ENCODE measurements at regions not wholly inside any gene's neighbourhood (a gene's known extent, or its start where the extent isn't known, plus 50 kb on each side); places are given as distances from the start of the nearest gene placed in this dataset.

DNA sequence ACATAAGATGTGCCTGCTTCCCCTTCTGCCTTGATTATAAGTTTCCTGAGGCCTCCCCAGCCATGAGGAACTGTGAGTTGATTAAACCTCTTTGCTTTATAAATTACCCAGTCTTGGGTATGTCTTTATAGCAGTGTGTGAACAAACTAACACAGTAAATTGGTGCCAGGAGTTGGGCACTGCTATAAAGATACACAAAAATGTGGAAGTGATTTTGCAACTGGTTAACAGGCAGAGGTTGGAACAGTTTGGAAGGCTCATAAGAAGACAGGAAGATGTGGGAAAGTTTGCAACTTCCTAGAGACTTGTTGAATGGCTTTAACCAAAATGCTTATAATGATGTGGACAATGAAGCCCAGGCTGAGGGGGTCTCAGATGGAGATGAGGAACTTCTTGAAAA lies 264.1 kb downstream of the DACT1 start:
- TF ChIP-seq POLR2A (IDR thresholded peaks at IDR 0.05) (no peak), CTCF (IDR thresholded peaks at IDR 0.05) (no peak)
- H3K27me3 ChIP-seq: no peaks in the 10 kb centered on the region
- no peak overlapping the region for H3K4me3 ChIP-seq
- no peaks in the 10 kb centered on the region for H3K4me1 ChIP-seq
- no peak overlapping the region for H3K27ac ChIP-seq
- ATAC-seq (no peak), DNase-seq (no peak)
- H3K9me3 ChIP-seq: no peaks in the 10 kb centered on the region
- intact Hi-C loops (cut with DNase I): no loop called here
- no peaks in the 10 kb centered on the region for H3K36me3 ChIP-seq (replicated peaks in 1 of 2; ENCODE audit: insufficient read depth in 1 of 2, low read depth in 2 of 2)

DNA sequence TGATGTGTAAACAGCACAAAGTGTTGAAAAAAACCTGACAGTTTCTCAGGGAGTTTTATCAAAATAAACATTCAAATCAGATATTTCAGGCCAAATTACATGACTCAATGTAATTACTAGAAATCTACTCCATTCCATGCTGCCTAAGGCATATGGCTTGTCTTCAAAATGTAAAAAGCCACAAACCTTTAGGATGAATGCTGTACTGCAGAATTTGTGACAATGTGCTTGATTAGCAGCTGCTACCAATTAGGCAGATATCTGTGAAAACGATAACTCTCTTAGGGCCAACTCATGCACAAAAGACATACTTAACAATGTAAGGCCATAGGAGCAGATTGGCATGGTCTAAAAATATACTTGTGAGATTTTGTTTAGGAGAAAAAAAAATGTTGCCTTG lies 267.0 kb downstream of the DACT1 start:
- no peak for DNase-seq
- Histone ChIP-seq H3K4me3 (no peak overlapping the region), H3K4me1 (no peaks in the 10 kb centered on the region), H3K27ac (no peak overlapping the region), H3K27me3 (no peaks in the 10 kb centered on the region), H3K36me3 (replicated peaks in 1 of 2; ENCODE audit: insufficient read depth in 1 of 2, low read depth in 2 of 2) (no peaks in the 10 kb centered on the region), H3K9me3 (no peaks in the 10 kb centered on the region)
- no peak for ATAC-seq
- WGBS, 2 donors: 33 to 43% methylated on average over 1 of the region's 1 CpG
- TF ChIP-seq POLR2A (IDR thresholded peaks at IDR 0.05) (no peak), CTCF (IDR thresholded peaks at IDR 0.05) (no peak)
- intact Hi-C loops (cut with DNase I): no loop called here

DNA sequence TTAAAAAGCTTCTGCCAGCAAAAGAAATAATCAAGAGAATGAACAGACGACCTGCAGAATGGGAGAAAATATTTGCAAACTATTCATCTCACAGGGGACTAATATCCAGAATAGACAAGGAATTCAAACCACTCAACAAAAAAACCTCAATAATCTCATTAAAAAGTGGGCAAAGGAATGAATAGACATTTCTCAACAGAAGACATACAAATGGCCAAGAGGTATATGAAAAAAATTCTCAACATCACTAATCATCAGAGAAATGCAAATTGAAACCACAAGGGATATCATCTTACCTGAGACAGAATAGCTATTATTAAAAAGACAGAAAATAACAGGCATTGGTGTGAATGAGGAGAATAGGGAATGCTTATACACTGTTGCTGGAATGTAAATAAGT lies 270.0 kb downstream of the DACT1 start:
- Histone ChIP-seq H3K27ac (no peak overlapping the region), H3K4me1 (no peaks in the 10 kb centered on the region), H3K4me3 (no peak overlapping the region), H3K27me3 (no peaks in the 10 kb centered on the region), H3K36me3 (replicated peaks in 1 of 2; ENCODE audit: insufficient read depth in 1 of 2, low read depth in 2 of 2) (no peaks in the 10 kb centered on the region), H3K9me3 (no peaks in the 10 kb centered on the region)
- 34 to 45% methylated on average over 1 of the region's 1 CpG for WGBS, 2 donors
- ATAC-seq (no peak), DNase-seq (no peak)
- intact Hi-C loops (cut with DNase I): no loop called here
- TF ChIP-seq POLR2A (IDR thresholded peaks at IDR 0.05): no peak
- TF ChIP-seq CTCF (IDR thresholded peaks at IDR 0.05): no peak

GRCh38 chr14:58912287-58912686 lies 274.5 kb downstream of the DACT1 start:
- WGBS, 2 donors: 62 to 70% methylated on average over 6 of the region's 6 CpGs
- H3K36me3 ChIP-seq (replicated peaks in 1 of 2; ENCODE audit: insufficient read depth in 1 of 2, low read depth in 2 of 2): no peaks in the 10 kb centered on the region

More at GRCh38 chr14:58912287-58912686, 274.5 kb downstream of the DACT1 start:
- H3K27ac ChIP-seq: no peak overlapping the region
- H3K9me3 ChIP-seq: no peaks in the 10 kb centered on the region
- DNase-seq (no peak), ATAC-seq (no peak)
- no peak overlapping the region for H3K4me3 ChIP-seq
- H3K27me3 ChIP-seq: no peaks in the 10 kb centered on the region
- H3K4me1 ChIP-seq: no peaks in the 10 kb centered on the region
- TF ChIP-seq CTCF (IDR thresholded peaks at IDR 0.05): no peak
- no peak for TF ChIP-seq POLR2A (IDR thresholded peaks at IDR 0.05)
- intact Hi-C loops (cut with DNase I): no loop called here
